ENCODE measurements at regions not wholly inside any gene's neighbourhood (a gene's known extent, or its start where the extent isn't known, plus 50 kb on each side); places are given as distances from the start of the nearest gene placed in this dataset.

GRCh38 chr21:21858502-21859334 lies 860.5 kb downstream of the NCAM2 start:
- Histone ChIP-seq H2BK12ac (ENCODE audit: low read depth, low read length) (no peak overlapping the region), H3K27me3 (replicated peaks in 1 of 4; ENCODE audit: control insufficient read depth in 3 of 4, extremely low read depth in 1 of 4, insufficient read depth in 3 of 4, low read length in 3 of 4) (no peaks in the 10 kb centered on the region), H3K23ac (ENCODE audit: insufficient read length) (no peak overlapping the region), H2AFZ (ENCODE audit: low read length) (no peak overlapping the region), H4K20me1 (replicated peaks in 1 of 2; ENCODE audit: control insufficient read depth in 1 of 2, insufficient read depth in 2 of 2, low read length in 2 of 2) (no peaks in the 10 kb centered on the region), H2BK20ac (ENCODE audit: low read length) (no peak overlapping the region), H3K9me3 (ENCODE audit: insufficient read depth in 2 of 2, low read depth in 1 of 2, low read length in 1 of 2) (no peaks in the 10 kb centered on the region; a peak in 1 of 4 replicates), H3K4me3 (ENCODE audit: extremely low read depth in 1 of 4, insufficient read depth in 2 of 4, low read depth in 3 of 4, low read length in 4 of 4) (no peak overlapping the region), H4K5ac (ENCODE audit: insufficient read length, low read depth, low read length) (no peak overlapping the region), H3K23me2 (ENCODE audit: low read depth, low read length) (no peaks in the 10 kb centered on the region), H3K36me3 (ENCODE audit: control insufficient read depth in 2 of 4, insufficient read depth in 4 of 4, low read length in 3 of 4) (no peaks in the 10 kb centered on the region; a peak in 1 of 8 replicates), H2BK5ac (ENCODE audit: low read depth, low read length) (no peak overlapping the region), H3K79me2 (ENCODE audit: control insufficient read depth in 1 of 2, insufficient read depth in 2 of 2, low read length in 2 of 2) (no peaks in the 10 kb centered on the region), H3K79me1 (ENCODE audit: low read depth, low read length) (no peaks in the 10 kb centered on the region), H3K9ac (replicated peaks in 1 of 4; ENCODE audit: extremely low read depth in 1 of 4, low read depth in 3 of 4, low read length in 3 of 4) (no peak overlapping the region), H2AK5ac (ENCODE audit: low read depth, low read length) (no peak overlapping the region), H3K4me2 (ENCODE audit: insufficient read depth in 1 of 2, low read depth in 2 of 2, low read length in 2 of 2) (no peak overlapping the region), H4K91ac (replicated peaks; ENCODE audit: insufficient read length, low read length) (no peak overlapping the region), H3K56ac (replicated peaks; ENCODE audit: insufficient read length, low read depth, low read length) (no peak overlapping the region), H3K14ac (ENCODE audit: insufficient read length) (no peak overlapping the region), H2BK15ac (ENCODE audit: low read length) (no peak overlapping the region), H3K4ac (replicated peaks; ENCODE audit: insufficient read length, low read depth, low read length) (no peak overlapping the region), H3K27ac (ENCODE audit: low read depth, low read length) (no peak overlapping the region), H4K8ac (ENCODE audit: extremely low read depth, insufficient read depth, low read length) (no peak overlapping the region), H3K18ac (ENCODE audit: extremely low read depth, low read length) (no peak overlapping the region), H3K4me1 (replicated peaks in 1 of 4; ENCODE audit: control insufficient read depth in 3 of 4, insufficient read depth in 4 of 4, low read length in 3 of 4) (0 out of 7 replicates have a peak, but pooled peaks cover 0 to 3% (median 0%) of the 10 kb centered on the region in 4 experiments), H2BK120ac (replicated peaks; ENCODE audit: low read depth, low read length) (no peak overlapping the region)
- ChIA-PET POLR2A (ENCODE audit: partially characterized antibody) (no interaction called here), CTCF (ENCODE audit: partially characterized antibody) (no interaction called here)
- WGBS, 2 experiments (ENCODE audit: extremely low coverage in 1 of 2, insufficient coverage in 1 of 2, insufficient read length in 1 of 2, insufficient replicate concordance in 2 of 2, low coverage in 1 of 2, low lambda C conversion rate in 2 of 2, missing lambda C conversion rate in 1 of 2) = 75% methylated on average over 3 of the region's 3 CpGs; no CpG with 5 or more reads in 1 of the 2 experiments
- FAIRE-seq = no peak
- no peak for DNase-seq (ENCODE audit: low read depth in 1 of 2, low spot score in 2 of 2)
- TF ChIP-seq POU5F1 (IDR thresholded peaks at IDR 0.05; ENCODE audit: low read depth, low read length) (no peak), NANOG (IDR thresholded peaks at IDR 0.05; ENCODE audit: insufficient read depth, low read depth, low read length, poor library complexity, severe bottlenecking) (no peak), RAD21 (IDR thresholded peaks at IDR 0.05 in 1 of 2, conservative IDR thresholded peaks at IDR 0.05 in 1 of 2; ENCODE audit: low read depth in 2 of 2, low read length in 2 of 2) (no peak), ATF3 (IDR thresholded peaks at IDR 0.05; ENCODE audit: insufficient read depth, low read depth, low read length) (no peak), SP1 (IDR thresholded peaks at IDR 0.05; ENCODE audit: low read depth, low read length) (no peak), TAF7 (optimal IDR thresholded peaks at IDR 0.05; ENCODE audit: borderline replicate concordance, low read depth, low read length) (no peak), SRF (IDR thresholded peaks at IDR 0.05; ENCODE audit: low read depth, low read length) (no peak), POLR2A (IDR thresholded peaks at IDR 0.05; ENCODE audit: control extremely low read depth in 1 of 2, low read depth in 2 of 2, low read length in 2 of 2) (no peak), E2F6 (IDR thresholded peaks at IDR 0.05) (no peak), SP2 (IDR thresholded peaks at IDR 0.05; ENCODE audit: low read length) (no peak), HDAC2 (IDR thresholded peaks at IDR 0.05; ENCODE audit: borderline replicate concordance in 1 of 2, low read depth in 2 of 2, low read length in 2 of 2) (no peak)

All from H1 (cell line).